Trophoblast cell (in vitro differentiated cells and primary cell): ENCODE measurements at regions not wholly inside any gene's neighbourhood (a gene's known extent, or its start where the extent isn't known, plus 50 kb on each side); places are given as distances from the start of the nearest gene placed in this dataset.

Source experiments
- DNase-seq, 2 donors: peaks; one replicate each; pipeline ENCODE4 v3.0.0-alpha.2; 2016
- H2AFZ ChIP-seq: 2 replicates; pipeline ENCODE4 v1.6.1; 2013; ENCODE audit warnings: low read length, moderate library complexity, mild to moderate bottlenecking; ENCODE audit not compliant: insufficient read depth, poor library complexity
- H2AK5ac ChIP-seq: 2 replicates; pipeline ENCODE4 v1.6.1; 2013; ENCODE audit warnings: mild to moderate bottlenecking, low read length
- H2BK120ac ChIP-seq: 2 replicates; pipeline ENCODE4 v1.6.1; 2013; ENCODE audit warnings: low read length, mild to moderate bottlenecking, moderate library complexity; ENCODE audit not compliant: insufficient read depth, poor library complexity
- H2BK12ac ChIP-seq: 2 replicates; pipeline ENCODE4 v1.6.1; 2013; ENCODE audit warnings: mild to moderate bottlenecking, low read length, moderate library complexity
- H2BK5ac ChIP-seq: 2 replicates; pipeline ENCODE4 v1.6.1; 2013; ENCODE audit warnings: low read length, low read depth, moderate library complexity, mild to moderate bottlenecking; ENCODE audit not compliant: poor library complexity
- H3K14ac ChIP-seq: 2 replicates; pipeline ENCODE4 v1.6.1; 2013; ENCODE audit warnings: mild to moderate bottlenecking, low read length
- H3K18ac ChIP-seq: 2 replicates; pipeline ENCODE4 v1.6.1; 2013; ENCODE audit warnings: mild to moderate bottlenecking, low read length
- H3K23ac ChIP-seq: 2 replicates; pipeline ENCODE4 v1.6.1; 2013; ENCODE audit warnings: low read length
- H3K27ac ChIP-seq: 2 replicates; pipeline ENCODE4 v1.5.1; 2013; ENCODE audit warnings: low read depth, mild to moderate bottlenecking, inconsistent platforms, low read length, moderate library complexity
- H3K27me3 ChIP-seq: 2 replicates; pipeline ENCODE4 v1.6.1; 2013; ENCODE audit warnings: inconsistent platforms, mild to moderate bottlenecking, low read length, moderate library complexity; ENCODE audit not compliant: insufficient read depth
- H3K36me3 ChIP-seq, 2 experiments: 1 replicate in 1 of 2; 2 replicates in 1 of 2; pipeline ENCODE4 v1.6.1; 2013; ENCODE audit warnings: low read length in 2 of 2, mild to moderate bottlenecking in 2 of 2, moderate library complexity in 1 of 2; ENCODE audit not compliant: insufficient read depth in 2 of 2, control insufficient read depth in 1 of 2
- H3K4ac ChIP-seq: 2 replicates; pipeline ENCODE4 v1.6.1; 2013; ENCODE audit warnings: low read depth, mild to moderate bottlenecking, low read length, moderate library complexity
- H3K4me1 ChIP-seq, 2 experiments: 1 replicate in 1 of 2; 2 replicates in 1 of 2; pipeline ENCODE4 v1.6.1; 2013; ENCODE audit warnings: low read length in 2 of 2, mild to moderate bottlenecking in 2 of 2, moderate library complexity in 1 of 2; ENCODE audit not compliant: insufficient read depth in 2 of 2, control insufficient read depth in 1 of 2
- H3K4me2 ChIP-seq: 2 replicates; pipeline ENCODE4 v1.6.1; 2013; ENCODE audit warnings: inconsistent platforms, mild to moderate bottlenecking, low read length, moderate library complexity
- H3K4me3 ChIP-seq: 2 replicates; pipeline ENCODE4 v1.5.1; 2013; ENCODE audit warnings: mild to moderate bottlenecking, low read depth, low read length, inconsistent platforms
- H3K79me1 ChIP-seq: one replicate; pipeline ENCODE4 v1.6.1; 2013; ENCODE audit warnings: low read length
- H3K79me2 ChIP-seq: 2 replicates; pipeline ENCODE4 v1.6.1; 2013; ENCODE audit warnings: low read length, mild to moderate bottlenecking; ENCODE audit not compliant: control insufficient read depth, insufficient read depth, poor library complexity
- H3K9ac ChIP-seq: 2 replicates; pipeline ENCODE4 v1.6.1; 2013; ENCODE audit warnings: mild to moderate bottlenecking, low read length
- H3K9me3 ChIP-seq: 2 replicates; pipeline ENCODE4 v1.6.1; 2013; ENCODE audit warnings: low read depth, mild to moderate bottlenecking, control low read depth, inconsistent platforms, low read length; ENCODE audit not compliant: insufficient read depth
- H4K12ac ChIP-seq: 2 replicates; pipeline ENCODE4 v1.6.1; 2013; ENCODE audit warnings: low read depth, mild to moderate bottlenecking, low read length, moderate library complexity
- H4K8ac ChIP-seq: 2 replicates; pipeline ENCODE4 v1.6.1; 2013; ENCODE audit warnings: low read depth, mild to moderate bottlenecking, low read length, moderate library complexity
- H4K91ac ChIP-seq: one replicate; pipeline ENCODE4 v1.6.1; 2013; ENCODE audit warnings: low read depth, mild to moderate bottlenecking, low read length, moderate library complexity
- WGBS: extraction: QIAGEN DNeasy Blood & Tissue Kit; methylation state at CpG from one replicate; pipeline ENCODE4 v1.1.7; 2013; ENCODE audit warnings: missing lambda C conversion rate; ENCODE audit not compliant: insufficient read length, insufficient coverage; ENCODE audit errors: extremely low coverage; 5-methylcytosine and 5-hydroxymethylcytosine counted together

- no peaks in the 10 kb centered on the region for H3K79me1 ChIP-seq
- no peak overlapping the region for H3K4ac ChIP-seq
- H3K27me3 ChIP-seq, result no peaks in the 10 kb centered on the region
- H3K79me2 ChIP-seq, result no peaks in the 10 kb centered on the region
- DNase-seq, result no peak
- H2BK5ac ChIP-seq, result no peak overlapping the region
- H2AFZ ChIP-seq, result no peak overlapping the region
- no peak overlapping the region for H2BK12ac ChIP-seq
- H3K9me3 ChIP-seq, result peaks cover 96% of the 10 kb centered on the region
- H4K8ac ChIP-seq, result no peak overlapping the region
- WGBS, result no CpG with 5 or more reads among the region's 31 CpGs
- H3K18ac ChIP-seq, result no peak overlapping the region
- H3K4me1 ChIP-seq, result no peaks in the 10 kb centered on the region
- H3K9ac ChIP-seq, result no peak overlapping the region
- no peak overlapping the region for H3K4me3 ChIP-seq
- H4K91ac ChIP-seq, result no peak overlapping the region
- H3K36me3 ChIP-seq, result no peaks in the 10 kb centered on the region
- no peak overlapping the region for H3K27ac ChIP-seq
- no peak overlapping the region for H2AK5ac ChIP-seq
- H2BK120ac ChIP-seq, result no peak overlapping the region
- H4K12ac ChIP-seq, result no peak overlapping the region
- no peak overlapping the region for H3K14ac ChIP-seq
- H3K4me2 ChIP-seq, result no peak overlapping the region
- no peak overlapping the region for H3K23ac ChIP-seq
Observed at GRCh38 chr12:34345801-34346200, 323.5 kb downstream of the ALG10 start.

- Histone ChIP-seq H2BK120ac (no peak overlapping the region), H4K8ac (no peak overlapping the region), H4K12ac (no peak overlapping the region), H2AFZ (no peak overlapping the region), H3K4me2 (no peak overlapping the region), H3K79me1 (no peaks in the 10 kb centered on the region), H3K27me3 (no peaks in the 10 kb centered on the region), H3K27ac (no peak overlapping the region), H3K4me3 (no peak overlapping the region), H2AK5ac (no peak overlapping the region), H4K91ac (no peak overlapping the region), H3K18ac (no peak overlapping the region), H2BK5ac (no peak overlapping the region), H3K4ac (no peak overlapping the region), H3K36me3 (no peaks in the 10 kb centered on the region), H3K9ac (no peak overlapping the region), H3K14ac (no peak overlapping the region), H3K23ac (no peak overlapping the region), H3K4me1 (no peaks in the 10 kb centered on the region), H3K9me3 (peaks cover 96% of the 10 kb centered on the region), H3K79me2 (no peaks in the 10 kb centered on the region), H2BK12ac (no peak overlapping the region)
- no peak for DNase-seq
- no CpG with 5 or more reads among the region's 39 CpGs for WGBS
Observed at GRCh38 chr12:34346372-34347034, 324.2 kb downstream of the ALG10 start.

DNA sequence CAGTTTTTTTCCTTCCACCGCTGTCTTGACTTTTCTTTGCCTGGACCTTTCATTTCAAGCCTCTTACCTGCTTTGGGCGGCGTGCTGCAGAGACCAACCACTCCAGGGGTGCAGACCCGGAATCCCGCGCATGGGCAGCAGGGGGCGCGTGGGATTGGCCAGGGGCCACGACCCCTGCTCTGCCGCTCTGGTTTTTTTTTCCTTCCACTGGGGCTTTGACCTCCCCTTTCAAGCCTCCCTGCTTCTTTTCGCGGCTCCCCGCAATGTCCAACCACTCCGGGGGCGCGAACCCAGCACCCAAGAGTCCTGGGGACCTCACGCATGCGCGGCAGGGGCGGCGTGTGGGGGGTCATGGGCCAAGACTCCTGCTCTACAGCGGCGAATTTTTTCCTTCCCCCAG, 325.1 kb downstream of the ALG10 start:
- DNase-seq, result no peak
- Histone ChIP-seq H3K79me2 (no peaks in the 10 kb centered on the region), H3K14ac (no peak overlapping the region), H3K79me1 (no peaks in the 10 kb centered on the region), H3K23ac (no peak overlapping the region), H2BK120ac (no peak overlapping the region), H3K9ac (no peak overlapping the region), H3K18ac (no peak overlapping the region), H3K4me2 (no peak overlapping the region), H3K27me3 (peaks cover 2% of the 10 kb centered on the region), H2AK5ac (no peak overlapping the region), H4K91ac (no peak overlapping the region), H2AFZ (no peak overlapping the region), H3K4me1 (no peaks in the 10 kb centered on the region), H4K12ac (no peak overlapping the region), H3K4me3 (no peak overlapping the region), H2BK5ac (no peak overlapping the region), H2BK12ac (no peak overlapping the region), H3K9me3 (peaks cover 95% of the 10 kb centered on the region), H3K4ac (no peak overlapping the region), H3K27ac (no peak overlapping the region), H3K36me3 (no peaks in the 10 kb centered on the region), H4K8ac (no peak overlapping the region)
- no CpG with 5 or more reads among the region's 23 CpGs for WGBS

- no peak overlapping the region for H3K27ac ChIP-seq
- no peak overlapping the region for H3K4ac ChIP-seq
- peaks cover 2% of the 10 kb centered on the region for H3K27me3 ChIP-seq
- H3K4me3 ChIP-seq, result peak overlapping the region; percentile 18
- H2BK12ac ChIP-seq, result no peak overlapping the region
- no peak overlapping the region for H4K12ac ChIP-seq
- no peak for DNase-seq
- no CpG with 5 or more reads among the region's 23 CpGs for WGBS
- H2AK5ac ChIP-seq, result no peak overlapping the region
- H2AFZ ChIP-seq, result no peak overlapping the region
- H3K18ac ChIP-seq, result no peak overlapping the region
- H4K8ac ChIP-seq, result no peak overlapping the region
- no peaks in the 10 kb centered on the region for H3K79me2 ChIP-seq
- H3K9me3 ChIP-seq, result peaks cover 95% of the 10 kb centered on the region
- H3K23ac ChIP-seq, result no peak overlapping the region
- no peak overlapping the region for H4K91ac ChIP-seq
- no peaks in the 10 kb centered on the region for H3K79me1 ChIP-seq
- no peak overlapping the region for H2BK5ac ChIP-seq
- H3K4me1 ChIP-seq, result no peaks in the 10 kb centered on the region
- H2BK120ac ChIP-seq, result no peak overlapping the region
- no peak overlapping the region for H3K14ac ChIP-seq
- H3K9ac ChIP-seq, result no peak overlapping the region
- H3K4me2 ChIP-seq, result no peak overlapping the region
- no peaks in the 10 kb centered on the region for H3K36me3 ChIP-seq
Observed at GRCh38 chr12:34348064-34348463, 325.8 kb downstream of the ALG10 start.
